DND-41 (cell line): ENCODE measurements at regions not wholly inside any gene's neighbourhood (a gene's known extent, or its start where the extent isn't known, plus 50 kb on each side); places are given as distances from the start of the nearest gene placed in this dataset.

Experiments
- CTCF ChIP-seq: IDR thresholded peaks from 2 replicates; pipeline ENCODE4 v1.5.1; 2012; ENCODE audit warnings: borderline replicate concordance, low read length, moderate library complexity, mild to moderate bottlenecking; ENCODE audit not compliant: poor library complexity, severe bottlenecking; ENCODE audit errors: extremely low read depth
- EZH2 ChIP-seq: IDR thresholded peaks from 3 replicates; pipeline ENCODE4 v1.6.1; 2012; ENCODE audit warnings: borderline replicate concordance, low read depth, mild to moderate bottlenecking, moderate library complexity, low read length, inconsistent platforms; ENCODE audit not compliant: severe bottlenecking

- TF ChIP-seq CTCF, result no peak
- no peak for TF ChIP-seq EZH2
These were observed 1061.4 kb downstream of the OTOL1 start for GRCh38 chr3:162558016-162558415.
